GM12874 (cell line): ENCODE measurements at regions not wholly inside any gene's neighbourhood (a gene's known extent, or its start where the extent isn't known, plus 50 kb on each side); places are given as distances from the start of the nearest gene placed in this dataset.

Experiments used
- CTCF ChIP-seq: IDR thresholded peaks from 2 replicates; pipeline ENCODE4 v1.5.1; 2011; ENCODE audit warnings: low read depth, mild to moderate bottlenecking, control low read depth, low read length, moderate library complexity; ENCODE audit not compliant: insufficient read depth

- TF ChIP-seq CTCF, result no peak
Observed at GRCh38 chr14:21802441-21802840, 128.8 kb upstream of the OR4E1 start.

- TF ChIP-seq CTCF, result no peak
Observed at GRCh38 chr14:21796916-21797315, 123.3 kb upstream of the OR4E1 start.

GRCh38 chr14:21795456-21795855 lies 121.8 kb upstream of the OR4E1 start:
- TF ChIP-seq CTCF, result no peak

- no peak for TF ChIP-seq CTCF
Observed at GRCh38 chr14:21791749-21792148, 118.1 kb upstream of the OR4E1 start.

- TF ChIP-seq CTCF, result no peak
Observed at GRCh38 chr14:21781543-21781942, 107.9 kb upstream of the OR4E1 start.

GRCh38 chr14:21780429-21781084 lies 106.9 kb upstream of the OR4E1 start:
- TF ChIP-seq CTCF, result no peak

GRCh38 chr14:21771671-21772070 lies 98.1 kb upstream of the OR4E1 start:
- no peak for TF ChIP-seq CTCF

- TF ChIP-seq CTCF, result no peak
Observed at GRCh38 chr14:21768875-21769257, 95.2 kb upstream of the OR4E1 start.
